Liver (tissue), 8 donors: ENCODE measurements at regions not wholly inside any gene's neighbourhood (a gene's known extent, or its start where the extent isn't known, plus 50 kb on each side); places are given as distances from the start of the nearest gene placed in this dataset.
"Not testable (repeated sequence)": the region's sequence is repeated elsewhere in the genome, so short reads cannot be mapped to it uniquely, and the experiment has no call there.

Experiments
- DNase-seq: peaks from one replicate; pipeline ENCODE4 v3.0.0-alpha.2; 2017; ENCODE audit warnings: low spot score
- H3K27ac ChIP-seq, 2 donors: one replicate each; pipeline ENCODE4 v1.7.0; 2013; ENCODE audit warnings: inconsistent platforms in 2 of 2, low read length in 2 of 2, control low read depth in 1 of 2, low read depth in 1 of 2, mild to moderate bottlenecking in 1 of 2
- H3K27me3 ChIP-seq, 4 donors: one replicate each; pipeline versions ENCODE4 v1.6.1 to v1.7.0; 2013; ENCODE audit warnings: low read length in 3 of 4, inconsistent platforms in 1 of 4, mild to moderate bottlenecking in 1 of 4, moderate library complexity in 1 of 4; ENCODE audit not compliant: control insufficient read depth in 4 of 4, insufficient read depth in 4 of 4
- H3K36me3 ChIP-seq, 4 donors: one replicate each; pipeline versions ENCODE4 v1.6.1 to v1.7.0; 2013; ENCODE audit warnings: low read length in 3 of 4, mild to moderate bottlenecking in 3 of 4, low read depth in 1 of 4, moderate library complexity in 1 of 4; ENCODE audit not compliant: control insufficient read depth in 4 of 4, insufficient read depth in 3 of 4
- H3K4me1 ChIP-seq, 4 donors: one replicate each; pipeline versions ENCODE4 v1.6.1 to v1.7.0; 2013; ENCODE audit warnings: low read length in 3 of 4, mild to moderate bottlenecking in 3 of 4, moderate library complexity in 1 of 4; ENCODE audit not compliant: control insufficient read depth in 4 of 4, insufficient read depth in 4 of 4
- H3K4me3 ChIP-seq, 3 donors: one replicate each; pipeline versions ENCODE4 v1.6.1 to v1.7.0; 2013; ENCODE audit warnings: low read length in 3 of 3, control low read depth in 1 of 3, low read depth in 1 of 3, mild to moderate bottlenecking in 1 of 3
- H3K9ac ChIP-seq, 2 donors: one replicate each; pipeline ENCODE4 v1.7.0; 2013; ENCODE audit warnings: low read length in 2 of 2, mild to moderate bottlenecking in 2 of 2, moderate library complexity in 2 of 2, control low read depth in 1 of 2, low read depth in 1 of 2
- H3K9me3 ChIP-seq, 4 donors: one replicate each; pipeline versions ENCODE4 v1.6.1 to v1.7.0; 2013; ENCODE audit warnings: low read length in 3 of 4; ENCODE audit not compliant: control insufficient read depth in 4 of 4
- CTCF ChIP-seq: fragments of 150-350 bp; IDR thresholded peaks from 2 replicates; pipeline ENCODE4 v1.5.1; 2017; ENCODE audit warnings: improper control_type of control experiment, low read depth, low read length; ENCODE audit not compliant: missing input control
- EGR1 ChIP-seq, 2 donors: IDR thresholded peaks; 2 replicates each; pipeline ENCODE4 v1.6.1; 2016 to 2018; ENCODE audit warnings: antibody characterized with exemption in 2 of 2, low read depth in 2 of 2
- FOXA1 ChIP-seq: IDR thresholded peaks from 2 replicates; pipeline ENCODE4 v1.6.1; 2016; ENCODE audit warnings: antibody characterized with exemption
- FOXA2 ChIP-seq: IDR thresholded peaks from 2 replicates; pipeline ENCODE4 v1.6.1; 2016; ENCODE audit warnings: antibody characterized with exemption
- GABPA ChIP-seq, 2 donors: IDR thresholded peaks in 1 of 2; conservative IDR thresholded peaks in 1 of 2; 2 replicates each; pipeline ENCODE4 v1.6.1; 2016; ENCODE audit warnings: antibody characterized with exemption in 2 of 2, mild to moderate bottlenecking in 1 of 2, moderate library complexity in 1 of 2
- HNF4A ChIP-seq, 2 donors: conservative IDR thresholded peaks; 2 replicates each; pipeline ENCODE4 v1.6.1; 2016; ENCODE audit warnings: antibody characterized with exemption in 2 of 2, mild to moderate bottlenecking in 2 of 2
- HNF4G ChIP-seq: IDR thresholded peaks from 2 replicates; pipeline ENCODE4 v1.6.1; 2016; ENCODE audit warnings: antibody characterized with exemption
- JUND ChIP-seq, 2 donors: IDR thresholded peaks; 2 replicates each; pipeline ENCODE4 v1.6.1; 2016; ENCODE audit warnings: antibody characterized with exemption in 2 of 2
- NR2F2 ChIP-seq: IDR thresholded peaks from 2 replicates; pipeline ENCODE4 v1.6.1; 2016; ENCODE audit warnings: antibody characterized with exemption
- RAD21 ChIP-seq, 2 donors: IDR thresholded peaks; 2 replicates each; pipeline ENCODE4 v1.6.1; 2016; ENCODE audit warnings: antibody characterized with exemption in 2 of 2, mild to moderate bottlenecking in 2 of 2
- RXRA ChIP-seq, 2 donors: IDR thresholded peaks; 2 replicates each; pipeline ENCODE4 v1.6.1; 2017 to 2018; ENCODE audit warnings: antibody characterized with exemption in 2 of 2, mild to moderate bottlenecking in 1 of 2
- SP1 ChIP-seq: IDR thresholded peaks from 2 replicates; pipeline ENCODE4 v1.6.1; 2018; ENCODE audit warnings: antibody characterized with exemption, mild to moderate bottlenecking
- TAF1 ChIP-seq: conservative IDR thresholded peaks from 2 replicates; pipeline ENCODE4 v1.6.1; 2016; ENCODE audit warnings: antibody characterized with exemption, mild to moderate bottlenecking
- YY1 ChIP-seq: IDR thresholded peaks from 2 replicates; pipeline ENCODE4 v1.6.1; 2016; ENCODE audit warnings: antibody characterized with exemption, mild to moderate bottlenecking
- WGBS: extraction: QIAGEN DNeasy Blood & Tissue Kit; methylation state at CpG from one replicate; pipeline ENCODE4 v1.1.7; 2013; 5-methylcytosine and 5-hydroxymethylcytosine counted together
- TF ChIP-seq, protein P1 (sequence below): IDR thresholded peaks from 2 replicates; pipeline ENCODE4 v1.6.1; 2016; ENCODE audit warnings: antibody characterized with exemption
- TF ChIP-seq, protein P2 (sequence below): IDR thresholded peaks from 2 replicates; pipeline ENCODE4 v1.6.1; 2016; ENCODE audit warnings: antibody characterized with exemption
- TF ChIP-seq, protein P3 (sequence below): IDR thresholded peaks from 2 replicates; pipeline ENCODE4 v1.6.1; 2016; ENCODE audit warnings: antibody characterized with exemption
- donor health status: healthy.
- donor health status: healthy.
- donor health status: healthy.
- donor health status: healthy.
- donor health status: healthy.

DNA sequence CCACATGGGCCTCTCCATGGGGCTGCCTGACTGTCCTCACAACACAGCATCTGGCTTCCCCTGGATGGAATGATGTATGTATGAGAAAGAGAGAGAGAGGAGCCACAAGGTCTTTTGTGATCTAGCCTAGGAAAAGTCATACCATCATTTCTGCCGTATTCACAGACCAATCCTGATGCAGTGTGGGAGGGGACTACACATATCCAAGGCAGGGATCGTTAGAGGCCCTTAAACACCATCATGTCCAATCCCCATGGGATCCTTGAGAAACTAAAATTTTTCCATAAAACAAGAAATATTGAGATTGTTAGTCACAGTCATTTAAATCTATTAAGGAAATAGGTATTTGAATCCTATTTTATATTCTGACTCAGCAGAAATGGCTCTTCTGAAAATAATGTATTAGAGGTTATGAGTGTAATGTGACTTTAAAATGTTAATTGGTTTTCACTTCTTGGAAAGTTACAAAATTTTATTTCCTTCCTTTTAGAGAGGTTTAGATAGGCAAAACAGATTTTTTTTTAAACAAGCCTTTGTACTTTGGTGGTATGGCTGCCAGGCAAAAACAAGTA, 65.1 kb upstream of the TSC22D2 start:
- Histone ChIP-seq H3K36me3 (no peaks in the 10 kb centered on the region), H3K4me3 (no peak overlapping the region), H3K27me3 (no peaks in the 10 kb centered on the region), H3K9me3 (no peaks in the 10 kb centered on the region), H3K4me1 (no peaks in the 10 kb centered on the region), H3K27ac (no peak overlapping the region), H3K9ac (no peak overlapping the region)
- 93% methylated on average over 2 of the region's 2 CpGs for WGBS
- DNase-seq, result no peak
- TF ChIP-seq RAD21 (IDR thresholded peaks at IDR 0.05), result no peak
- no peak for TF ChIP-seq JUND (IDR thresholded peaks at IDR 0.05)
- TF ChIP-seq YY1, result no peak
- no peak for TF ChIP-seq CTCF
- no peak for TF ChIP-seq EGR1 (IDR thresholded peaks at IDR 0.05; ENCODE audit: low read depth in 2 of 2)
- TF ChIP-seq FOXA1, result no peak
- no peak for TF ChIP-seq HNF4A (conservative IDR thresholded peaks at IDR 0.05)
- TF ChIP-seq FOXA2, result no peak
- TF ChIP-seq HNF4G, result no peak
- TF ChIP-seq RXRA (IDR thresholded peaks at IDR 0.05), result no peak
- TF ChIP-seq, protein P1, sequence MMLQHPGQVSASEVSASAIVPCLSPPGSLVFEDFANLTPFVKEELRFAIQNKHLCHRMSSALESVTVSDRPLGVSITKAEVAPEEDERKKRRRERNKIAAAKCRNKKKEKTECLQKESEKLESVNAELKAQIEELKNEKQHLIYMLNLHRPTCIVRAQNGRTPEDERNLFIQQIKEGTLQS, result no peak
- TF ChIP-seq, protein P2, sequence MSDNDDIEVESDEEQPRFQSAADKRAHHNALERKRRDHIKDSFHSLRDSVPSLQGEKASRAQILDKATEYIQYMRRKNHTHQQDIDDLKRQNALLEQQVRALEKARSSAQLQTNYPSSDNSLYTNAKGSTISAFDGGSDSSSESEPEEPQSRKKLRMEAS, result no peak
- no peak for TF ChIP-seq SP1

DNA sequence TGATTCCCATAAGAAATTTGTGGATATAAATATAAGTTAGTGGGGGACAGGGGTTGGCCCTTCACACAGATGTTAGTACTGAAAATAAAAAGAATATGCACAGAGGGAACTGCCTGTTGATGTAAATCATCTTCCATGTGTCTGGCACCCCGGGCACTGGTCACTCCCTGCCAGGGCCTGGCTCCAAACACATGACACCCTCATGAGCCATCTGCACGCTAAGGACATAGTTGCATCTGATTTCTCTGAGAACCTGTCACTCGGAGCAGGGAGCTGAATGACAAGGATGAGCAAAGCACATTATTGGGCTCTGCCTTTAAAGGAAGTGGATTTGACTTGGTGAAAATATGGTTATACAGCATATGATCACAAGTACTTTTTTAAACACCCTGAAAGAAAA, 66.2 kb upstream of the TSC22D2 start:
- TF ChIP-seq HNF4A (conservative IDR thresholded peaks at IDR 0.05) (no peak), YY1 (no peak), RAD21 (IDR thresholded peaks at IDR 0.05) (no peak), RXRA (IDR thresholded peaks at IDR 0.05) (no peak), HNF4G (no peak), TAF1 (no peak), CTCF (no peak), GABPA (IDR thresholded peaks at IDR 0.05 in 1 of 2, conservative IDR thresholded peaks at IDR 0.05 in 1 of 2) (no peak), FOXA1 (no peak), NR2F2 (no peak)
- TF ChIP-seq, protein P1, result no peak
- TF ChIP-seq, protein P3, sequence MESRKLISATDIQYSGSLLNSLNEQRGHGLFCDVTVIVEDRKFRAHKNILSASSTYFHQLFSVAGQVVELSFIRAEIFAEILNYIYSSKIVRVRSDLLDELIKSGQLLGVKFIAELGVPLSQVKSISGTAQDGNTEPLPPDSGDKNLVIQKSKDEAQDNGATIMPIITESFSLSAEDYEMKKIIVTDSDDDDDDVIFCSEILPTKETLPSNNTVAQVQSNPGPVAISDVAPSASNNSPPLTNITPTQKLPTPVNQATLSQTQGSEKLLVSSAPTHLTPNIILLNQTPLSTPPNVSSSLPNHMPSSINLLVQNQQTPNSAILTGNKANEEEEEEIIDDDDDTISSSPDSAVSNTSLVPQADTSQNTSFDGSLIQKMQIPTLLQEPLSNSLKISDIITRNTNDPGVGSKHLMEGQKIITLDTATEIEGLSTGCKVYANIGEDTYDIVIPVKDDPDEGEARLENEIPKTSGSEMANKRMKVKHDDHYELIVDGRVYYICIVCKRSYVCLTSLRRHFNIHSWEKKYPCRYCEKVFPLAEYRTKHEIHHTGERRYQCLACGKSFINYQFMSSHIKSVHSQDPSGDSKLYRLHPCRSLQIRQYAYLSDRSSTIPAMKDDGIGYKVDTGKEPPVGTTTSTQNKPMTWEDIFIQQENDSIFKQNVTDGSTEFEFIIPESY, result no peak
- TF ChIP-seq, protein P2, result no peak
- no peak overlapping the region for H3K4me3 ChIP-seq
- H3K27ac ChIP-seq, result no peak overlapping the region
- H3K9me3 ChIP-seq, result no peaks in the 10 kb centered on the region
- H3K9ac ChIP-seq, result no peak overlapping the region
- no peaks in the 10 kb centered on the region for H3K4me1 ChIP-seq
- no peak for DNase-seq
- H3K27me3 ChIP-seq, result no peaks in the 10 kb centered on the region
- WGBS, result 84% methylated on average over 3 of the region's 3 CpGs
- H3K36me3 ChIP-seq, result no peaks in the 10 kb centered on the region

GRCh38 chr3:150336363-150336762, 71.7 kb upstream of the TSC22D2 start:
- WGBS, result 95% methylated on average over 9 of the region's 9 CpGs
- not testable (repeated sequence) for H3K27ac ChIP-seq

More at GRCh38 chr3:150336363-150336762, 71.7 kb upstream of the TSC22D2 start:
- not testable (repeated sequence) for H3K36me3 ChIP-seq, H3K27me3 ChIP-seq, H3K9ac ChIP-seq, H3K9me3 ChIP-seq, H3K4me1 ChIP-seq, H3K4me3 ChIP-seq, DNase-seq
